Raji (cell line): ENCODE measurements at regions not wholly inside any gene's neighbourhood (a gene's known extent, or its start where the extent isn't known, plus 50 kb on each side); places are given as distances from the start of the nearest gene placed in this dataset.

Experiments used
- POLR2A ChIP-seq: IDR thresholded peaks from 2 replicates; pipeline ENCODE4 v1.6.1; 2011; ENCODE audit warnings: low read depth, low read length, control low read depth; ENCODE audit not compliant: insufficient read depth

DNA sequence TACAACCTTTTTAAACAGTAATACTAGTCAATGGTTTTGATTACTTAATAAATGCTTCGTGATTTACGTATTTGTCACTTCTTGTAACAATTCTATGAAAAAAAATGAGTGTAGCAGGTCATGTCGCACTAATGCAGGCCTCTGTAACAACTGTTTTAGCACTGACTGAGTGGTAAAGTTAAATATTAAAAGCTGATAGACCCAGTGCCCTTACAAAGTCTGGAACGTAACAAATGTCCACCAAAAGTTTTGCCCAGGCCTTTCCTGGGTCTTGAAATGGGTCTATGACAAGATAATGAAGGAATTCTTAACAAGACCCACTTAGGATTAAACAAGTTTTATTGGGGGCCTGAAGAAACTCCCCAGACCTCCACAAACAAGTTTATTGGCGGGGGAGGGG lies 304.6 kb upstream of the DEPDC1 start:
- TF ChIP-seq POLR2A: no peak

DNA sequence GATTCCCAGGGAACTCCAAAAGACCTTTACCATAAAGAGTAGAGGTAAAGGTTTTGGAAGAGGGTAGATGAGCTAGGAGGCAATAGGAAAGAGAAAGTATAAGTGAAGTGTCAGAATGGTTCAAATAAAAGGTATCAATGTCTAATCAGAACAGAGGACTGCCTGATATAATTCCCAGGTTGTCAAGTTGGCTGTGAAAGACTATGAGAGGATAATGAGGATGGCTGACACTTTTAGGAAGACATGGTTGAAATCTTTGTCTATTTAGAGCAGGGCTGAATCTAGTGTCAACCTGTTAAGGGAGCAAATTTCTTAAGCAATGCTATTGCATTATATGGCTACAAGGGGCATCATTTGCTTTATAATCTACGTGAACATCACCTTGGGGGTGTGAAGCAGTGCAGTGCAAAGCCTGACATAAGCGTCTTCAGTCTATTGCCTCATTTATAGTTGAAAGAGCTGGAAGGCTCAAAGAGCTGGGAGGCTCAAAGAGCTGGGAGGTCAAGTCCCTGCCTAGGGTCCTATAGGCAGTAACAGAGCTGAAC lies 308.3 kb upstream of the DEPDC1 start:
- TF ChIP-seq POLR2A: no peak

DNA sequence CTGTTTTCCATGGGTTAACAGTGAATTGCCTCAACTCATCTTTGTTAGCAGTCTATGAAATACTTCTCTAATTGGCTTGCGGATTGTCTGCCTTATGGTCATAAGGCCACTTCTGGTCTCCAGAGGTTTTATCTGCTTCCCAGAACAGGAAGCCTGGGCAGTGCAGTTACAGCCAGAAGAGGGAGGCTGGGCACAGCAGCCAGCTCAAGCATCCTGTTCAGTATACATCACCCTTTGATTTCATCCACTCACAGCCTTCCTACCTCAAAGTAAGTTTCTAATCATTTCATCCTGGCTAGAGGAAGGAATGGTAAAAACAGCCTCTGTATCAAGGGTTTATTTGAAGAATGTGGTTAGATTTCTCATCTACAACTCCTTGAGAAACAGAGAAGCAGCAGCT lies 311.5 kb upstream of the DEPDC1 start:
- TF ChIP-seq POLR2A: no peak

DNA sequence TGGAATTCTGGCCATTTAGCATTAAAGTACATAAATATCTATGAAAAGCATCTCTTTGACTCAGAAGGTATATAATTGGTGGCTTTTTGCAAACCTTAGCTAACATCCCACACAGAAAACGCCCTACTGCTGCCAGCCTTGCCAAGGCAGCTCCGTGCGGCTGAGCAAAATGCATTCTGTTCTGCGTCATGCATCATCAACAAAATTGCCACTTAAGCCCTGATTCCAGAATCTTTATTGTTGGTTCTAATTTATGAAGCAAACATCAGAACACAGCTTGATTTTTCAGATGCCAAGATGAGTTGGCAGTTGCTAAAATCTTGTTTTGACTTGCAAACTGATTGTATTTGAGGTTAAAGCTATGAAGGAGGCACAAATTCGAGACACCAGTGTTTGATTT lies 314.9 kb upstream of the DEPDC1 start:
- no peak for TF ChIP-seq POLR2A

DNA sequence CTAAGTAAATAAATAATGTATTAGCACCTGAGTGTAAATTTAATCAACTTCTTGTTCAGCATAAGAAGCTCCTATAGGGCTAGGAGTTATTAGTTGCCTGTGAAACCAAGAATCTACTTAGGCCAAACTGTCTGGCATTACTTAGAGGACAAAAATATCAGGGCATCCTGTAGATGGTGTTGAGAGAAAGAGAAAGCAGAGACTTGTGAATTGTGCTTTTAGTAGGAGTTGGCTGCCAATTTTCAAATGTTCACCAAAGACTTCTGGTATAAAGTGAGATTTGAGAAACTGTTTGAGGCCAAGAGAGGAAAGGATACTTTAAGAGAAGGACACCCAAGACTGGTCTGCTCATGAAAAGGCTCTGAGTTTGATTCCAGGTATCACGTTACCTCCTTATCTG lies 315.5 kb upstream of the DEPDC1 start:
- no peak for TF ChIP-seq POLR2A

DNA sequence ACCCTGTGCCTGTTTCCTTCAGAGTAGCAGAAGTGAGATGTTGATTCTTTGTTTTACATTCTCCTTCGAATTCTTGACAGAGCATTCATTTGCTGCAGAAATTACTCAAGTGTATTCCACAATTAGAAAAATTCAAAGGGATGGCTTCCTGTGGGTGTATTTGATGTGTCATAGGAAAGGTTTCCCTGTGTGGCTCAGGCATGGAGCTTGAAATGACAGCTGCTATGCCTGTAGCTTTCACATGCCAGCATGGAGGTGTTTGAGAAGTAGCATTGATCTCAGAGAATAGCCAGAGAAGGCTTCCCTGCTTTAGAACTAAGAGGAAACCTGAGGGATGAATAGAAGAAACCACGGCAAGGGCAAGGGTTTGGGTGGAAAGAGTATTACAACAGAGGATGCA lies 317.2 kb upstream of the DEPDC1 start:
- TF ChIP-seq POLR2A: no peak

DNA sequence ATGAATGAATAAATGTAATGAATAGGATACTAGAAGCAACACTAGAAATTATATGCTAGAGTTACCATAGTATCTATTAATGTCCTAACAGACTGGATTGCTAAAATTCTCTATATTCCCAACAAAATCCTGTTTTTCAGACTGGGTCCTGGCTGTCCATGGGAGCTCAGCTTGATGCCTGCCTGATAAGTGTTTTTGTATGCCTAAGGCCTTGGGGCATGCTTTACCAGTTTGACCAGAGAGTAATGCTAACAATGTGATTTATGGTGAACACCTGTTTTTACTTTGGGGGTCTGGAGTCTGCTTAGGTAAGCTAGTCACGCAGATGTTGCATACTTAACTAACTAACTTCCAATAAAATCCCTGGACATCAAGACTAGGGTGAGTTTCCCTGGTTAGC lies 318.8 kb upstream of the DEPDC1 start:
- TF ChIP-seq POLR2A: no peak

DNA sequence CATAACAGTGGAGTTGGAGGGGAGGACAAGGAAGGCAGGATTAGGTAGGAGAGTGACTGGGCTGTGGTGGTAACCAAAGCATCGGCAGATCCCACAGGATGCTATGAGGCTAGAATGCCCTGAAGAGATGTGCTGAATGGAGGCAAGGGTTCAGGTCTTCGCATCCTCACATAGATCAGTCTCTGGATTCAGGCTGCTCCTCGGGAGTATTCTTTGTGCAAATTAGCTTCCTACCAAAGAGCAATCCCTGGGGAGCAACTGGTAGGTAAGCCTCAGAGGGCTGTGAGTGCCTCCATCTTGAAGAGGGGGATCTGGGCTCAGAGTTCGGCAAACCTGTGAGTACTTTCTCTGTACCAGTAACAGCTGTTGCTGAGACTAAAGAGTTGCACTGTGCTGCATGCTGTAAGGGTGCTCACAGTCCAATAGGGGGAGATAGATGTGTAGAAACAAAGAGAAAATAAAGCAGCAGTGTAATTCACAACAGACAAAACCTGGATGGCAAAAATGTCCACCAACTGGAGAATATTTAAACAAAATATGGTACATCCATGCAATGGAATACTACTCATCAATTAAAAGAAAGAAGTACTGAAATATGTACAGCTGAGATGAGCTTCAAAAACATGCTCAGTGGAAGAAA lies 322.4 kb upstream of the DEPDC1 start:
- TF ChIP-seq POLR2A: no peak

DNA sequence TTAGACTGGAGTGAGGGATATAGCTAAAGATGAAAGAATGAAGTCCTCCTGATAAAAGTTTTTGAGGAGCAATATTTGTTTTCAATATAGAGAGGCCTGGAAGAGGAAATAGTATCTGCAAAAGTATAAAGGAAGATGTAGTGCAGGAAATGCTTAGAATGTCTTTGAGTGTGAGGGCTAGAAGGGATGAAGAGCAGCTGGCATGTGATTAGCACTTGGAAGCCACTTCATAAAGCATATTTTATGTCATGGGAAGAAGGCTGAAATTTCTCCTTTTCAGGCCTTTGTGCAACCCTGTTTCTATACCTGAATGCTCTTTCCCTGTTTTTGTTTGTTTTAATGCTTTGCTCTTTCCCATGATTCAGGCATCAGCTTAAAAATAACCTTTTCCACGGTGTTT lies 323.3 kb upstream of the DEPDC1 start:
- TF ChIP-seq POLR2A: no peak

DNA sequence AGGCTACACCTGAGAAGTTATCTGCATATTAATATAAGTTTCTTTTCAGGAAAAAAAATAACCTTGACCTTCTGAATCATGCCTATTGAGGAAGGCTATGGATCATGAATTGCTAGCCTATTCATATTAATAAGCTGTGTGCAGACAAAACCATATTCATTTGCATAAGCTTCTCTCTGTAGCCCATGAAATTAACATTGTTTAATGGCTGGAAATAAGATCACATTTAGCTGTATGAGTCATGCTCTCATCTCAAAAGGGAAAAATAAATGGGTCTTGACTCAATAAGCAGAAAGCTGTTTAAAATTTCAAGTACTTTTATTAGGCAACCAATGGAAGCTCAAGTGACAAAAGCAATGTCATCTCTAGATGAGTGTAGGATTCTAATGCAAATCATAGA lies 330.0 kb upstream of the DEPDC1 start:
- no peak for TF ChIP-seq POLR2A

DNA sequence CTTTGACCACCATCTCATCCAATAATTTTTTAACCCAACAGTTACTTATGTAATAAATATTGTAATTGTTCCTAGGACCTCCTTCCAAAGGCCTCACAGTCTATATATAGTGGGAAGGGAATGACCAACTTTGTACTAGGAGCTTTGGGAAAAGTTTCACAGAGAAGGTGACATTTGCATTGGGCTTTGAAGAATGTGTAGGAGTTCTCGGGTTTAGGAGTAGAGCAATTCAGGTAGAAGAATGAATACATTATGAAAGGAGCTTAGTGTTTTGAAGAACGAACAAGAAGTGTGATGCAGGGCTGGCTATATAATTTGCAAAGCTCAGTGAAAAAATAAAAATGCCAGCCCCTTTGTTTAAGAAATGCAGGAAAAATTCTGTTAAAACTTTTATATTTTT lies 330.4 kb upstream of the DEPDC1 start:
- TF ChIP-seq POLR2A: no peak

DNA sequence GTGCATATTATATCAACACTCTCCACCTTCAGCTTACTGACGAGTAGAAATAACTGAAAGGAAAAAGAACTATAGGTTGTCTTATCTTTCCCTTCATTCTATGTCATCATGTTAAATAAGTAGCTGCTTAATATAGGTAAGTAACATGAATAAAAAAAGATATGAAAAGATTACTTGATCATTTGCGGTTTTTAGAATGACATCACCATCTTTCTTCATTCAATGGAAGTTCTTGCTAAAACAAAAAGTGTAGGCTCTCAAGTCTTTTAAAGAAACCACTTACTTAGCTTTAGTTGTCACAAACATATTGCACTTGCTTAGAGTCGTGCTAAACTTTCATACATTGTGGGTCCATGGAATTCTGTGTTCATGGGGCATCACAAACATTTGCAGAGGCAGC lies 331.1 kb upstream of the DEPDC1 start:
- no peak for TF ChIP-seq POLR2A

DNA sequence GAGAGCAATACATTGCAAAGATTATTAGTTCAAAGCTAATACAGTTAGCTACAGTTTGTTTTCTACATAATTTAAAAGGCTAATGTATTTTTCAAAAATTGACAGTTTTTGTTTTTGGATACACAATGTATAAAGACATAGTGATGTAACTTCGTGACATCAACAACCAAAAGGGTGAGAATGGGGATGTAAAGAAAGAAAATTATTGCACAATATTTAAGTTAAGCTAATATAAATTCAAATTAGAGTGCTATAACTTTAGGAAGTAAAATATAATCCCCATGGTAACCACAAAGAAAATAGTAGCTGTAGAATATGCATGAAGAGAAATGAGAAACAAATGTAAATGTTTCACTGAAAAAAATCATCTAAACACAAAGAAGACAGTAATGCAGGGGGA lies 334.4 kb upstream of the DEPDC1 start:
- TF ChIP-seq POLR2A: no peak

DNA sequence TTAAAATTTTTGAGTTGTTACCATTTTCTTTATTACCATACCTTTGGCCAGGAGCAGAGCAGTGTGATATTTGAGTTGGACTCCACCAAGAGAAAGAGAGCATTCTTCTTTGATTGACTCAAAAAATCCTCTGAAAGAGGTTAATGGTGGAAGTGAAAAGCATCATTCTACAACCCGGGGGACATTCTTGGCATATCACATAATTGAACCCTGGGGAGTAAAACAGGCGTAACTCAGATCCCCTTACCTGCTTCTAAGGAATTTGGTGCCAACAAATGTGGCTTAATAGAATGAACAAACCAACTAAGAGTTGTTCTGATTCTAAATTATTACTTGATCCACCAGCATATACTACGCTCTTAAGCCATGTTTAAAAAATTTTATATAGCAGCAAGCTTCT lies 351.1 kb upstream of the DEPDC1 start:
- TF ChIP-seq POLR2A: no peak

DNA sequence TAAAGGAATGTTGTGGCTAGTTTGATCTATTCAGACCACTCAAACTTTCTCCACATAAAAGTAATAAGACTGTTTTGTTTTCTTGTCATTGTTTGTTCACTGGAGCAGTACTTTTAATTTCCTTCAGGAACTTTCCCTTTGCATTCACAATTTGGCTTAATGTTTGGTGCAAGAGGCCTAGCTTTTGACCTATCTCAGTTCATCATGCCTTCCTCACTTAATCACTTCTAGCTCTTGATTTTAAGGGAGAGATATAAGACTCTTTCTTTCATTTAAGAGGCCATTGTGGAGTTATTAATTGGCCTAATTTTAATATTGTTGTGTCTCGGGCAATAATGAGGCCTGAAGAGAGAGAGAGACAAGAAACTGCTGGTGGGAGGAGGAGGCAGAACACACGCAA lies 371.7 kb upstream of the DEPDC1 start:
- no peak for TF ChIP-seq POLR2A

DNA sequence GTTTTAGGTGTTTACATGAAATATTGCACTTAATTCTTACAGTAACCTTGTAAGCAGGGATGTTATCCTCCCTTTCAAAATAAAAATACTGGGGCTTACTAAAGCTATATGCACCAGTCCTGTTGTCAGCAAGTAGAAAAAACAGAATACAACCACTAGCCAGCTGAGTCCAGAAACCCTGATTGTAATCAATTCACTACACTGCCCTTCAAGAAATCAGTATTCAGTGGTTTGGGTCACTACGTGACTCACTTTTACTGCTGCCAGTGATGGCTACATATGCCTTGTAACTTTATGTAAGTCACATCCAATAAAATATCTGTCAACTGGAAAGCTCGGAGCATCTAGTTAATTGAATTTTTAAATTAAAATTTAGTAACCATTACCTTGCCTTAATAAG lies 376.3 kb upstream of the DEPDC1 start:
- no peak for TF ChIP-seq POLR2A

DNA sequence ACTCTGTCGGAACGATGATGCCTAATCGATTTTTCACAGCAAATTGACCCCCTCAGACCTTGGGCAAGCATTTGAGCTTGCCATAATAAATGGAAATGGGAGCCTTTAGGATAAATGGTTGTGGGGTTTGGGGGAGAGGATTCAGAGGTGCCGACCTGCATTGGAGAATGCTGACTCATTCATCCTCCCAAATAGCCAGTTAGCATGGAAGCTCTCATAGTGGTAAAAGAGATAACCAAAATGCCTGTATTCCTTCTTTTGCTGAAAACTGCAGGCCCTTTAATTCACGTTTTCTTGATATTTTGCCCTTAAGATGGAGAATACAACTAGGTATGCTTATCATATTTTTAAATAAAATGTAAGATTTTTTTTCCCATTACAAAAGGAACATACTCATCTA lies 392.6 kb upstream of the DEPDC1 start:
- no peak for TF ChIP-seq POLR2A

DNA sequence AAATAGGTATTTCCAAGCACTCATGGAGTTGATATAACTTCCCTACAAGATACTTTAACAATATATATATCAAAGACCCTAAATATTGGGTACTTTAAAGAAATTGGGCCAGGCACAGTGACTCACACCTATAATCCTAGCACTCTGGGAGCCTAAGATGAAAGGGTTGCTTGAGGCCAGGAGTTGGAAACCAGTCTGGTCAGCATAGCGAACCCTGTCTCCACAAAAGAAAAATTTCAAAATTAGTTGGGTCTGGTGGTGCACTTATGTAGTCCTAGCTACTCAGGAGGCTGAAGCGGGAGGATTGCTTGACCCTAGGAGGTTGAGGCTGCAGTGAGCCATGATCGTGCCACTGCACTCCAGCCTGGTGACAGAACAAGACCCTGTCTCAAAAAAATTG lies 393.9 kb upstream of the DEPDC1 start:
- TF ChIP-seq POLR2A: no peak

DNA sequence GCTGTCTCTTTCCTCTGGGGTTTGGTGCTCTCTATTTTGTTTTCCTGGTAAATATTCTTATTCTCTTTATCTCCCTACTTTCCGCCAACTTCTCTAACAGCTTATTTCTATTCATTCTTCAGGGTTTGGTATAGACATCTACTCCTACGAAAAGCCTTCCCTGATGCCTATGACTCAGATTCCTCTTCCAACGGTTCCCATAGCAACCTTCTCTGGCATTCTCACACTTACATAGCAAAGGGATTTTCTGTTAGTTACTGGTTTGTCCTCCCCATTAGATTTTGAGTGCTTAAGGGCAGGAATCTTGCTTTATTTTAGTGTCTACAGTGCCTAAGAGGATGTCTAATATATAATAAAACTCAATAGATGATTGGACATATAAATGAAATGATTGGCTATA lies 407.6 kb upstream of the DEPDC1 start:
- TF ChIP-seq POLR2A: no peak
